ENCODE measurements at regions not wholly inside any gene's neighbourhood (a gene's known extent, or its start where the extent isn't known, plus 50 kb on each side); places are given as distances from the start of the nearest gene placed in this dataset.

DNA sequence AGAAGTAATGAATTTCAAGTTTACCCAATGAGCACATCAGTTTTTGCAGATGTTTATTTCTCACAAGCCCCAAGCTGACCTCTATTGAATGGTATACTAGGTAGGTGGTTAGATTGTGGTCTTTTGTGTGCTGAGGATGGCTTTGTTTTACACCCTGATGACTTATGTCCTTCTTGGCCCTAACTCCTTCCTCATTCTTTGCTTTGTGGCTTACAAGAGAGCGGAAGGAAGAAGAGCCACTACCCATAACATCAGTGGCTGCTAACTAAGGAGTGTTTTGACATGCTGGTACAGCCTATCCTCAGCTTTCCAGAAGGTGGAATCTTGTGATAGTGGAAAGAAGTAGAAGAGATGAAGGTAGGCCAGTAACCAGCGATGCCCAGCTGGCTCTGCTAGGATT, 85.7 kb upstream of the NTRK2 start:
- TF ChIP-seq, protein P1, sequence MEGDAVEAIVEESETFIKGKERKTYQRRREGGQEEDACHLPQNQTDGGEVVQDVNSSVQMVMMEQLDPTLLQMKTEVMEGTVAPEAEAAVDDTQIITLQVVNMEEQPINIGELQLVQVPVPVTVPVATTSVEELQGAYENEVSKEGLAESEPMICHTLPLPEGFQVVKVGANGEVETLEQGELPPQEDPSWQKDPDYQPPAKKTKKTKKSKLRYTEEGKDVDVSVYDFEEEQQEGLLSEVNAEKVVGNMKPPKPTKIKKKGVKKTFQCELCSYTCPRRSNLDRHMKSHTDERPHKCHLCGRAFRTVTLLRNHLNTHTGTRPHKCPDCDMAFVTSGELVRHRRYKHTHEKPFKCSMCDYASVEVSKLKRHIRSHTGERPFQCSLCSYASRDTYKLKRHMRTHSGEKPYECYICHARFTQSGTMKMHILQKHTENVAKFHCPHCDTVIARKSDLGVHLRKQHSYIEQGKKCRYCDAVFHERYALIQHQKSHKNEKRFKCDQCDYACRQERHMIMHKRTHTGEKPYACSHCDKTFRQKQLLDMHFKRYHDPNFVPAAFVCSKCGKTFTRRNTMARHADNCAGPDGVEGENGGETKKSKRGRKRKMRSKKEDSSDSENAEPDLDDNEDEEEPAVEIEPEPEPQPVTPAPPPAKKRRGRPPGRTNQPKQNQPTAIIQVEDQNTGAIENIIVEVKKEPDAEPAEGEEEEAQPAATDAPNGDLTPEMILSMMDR (conservative IDR thresholded peaks at IDR 0.05; ENCODE audit: low read depth, low read length) = no peak
- TF ChIP-seq EZH2 (IDR thresholded peaks at IDR 0.05; ENCODE audit: low read length, unreplicated experiment) = no peak
